AG10803 (cell line): ENCODE measurements at regions not wholly inside any gene's neighbourhood (a gene's known extent, or its start where the extent isn't known, plus 50 kb on each side); places are given as distances from the start of the nearest gene placed in this dataset.

Source experiments
- DNase-seq: peaks from one replicate; pipeline ENCODE4 v3.0.0; 2010; ENCODE audit warnings: low read depth
- H3K4me3 ChIP-seq: 2 replicates; pipeline ENCODE4 v1.5.1; 2011; ENCODE audit warnings: mild to moderate bottlenecking, low read length, control low read depth
- TF ChIP-seq, protein P1 (sequence below): conservative IDR thresholded peaks from 2 replicates; pipeline ENCODE4 v1.5.1; 2011; ENCODE audit warnings: mild to moderate bottlenecking, low read length, control low read depth, inconsistent platforms

DNA sequence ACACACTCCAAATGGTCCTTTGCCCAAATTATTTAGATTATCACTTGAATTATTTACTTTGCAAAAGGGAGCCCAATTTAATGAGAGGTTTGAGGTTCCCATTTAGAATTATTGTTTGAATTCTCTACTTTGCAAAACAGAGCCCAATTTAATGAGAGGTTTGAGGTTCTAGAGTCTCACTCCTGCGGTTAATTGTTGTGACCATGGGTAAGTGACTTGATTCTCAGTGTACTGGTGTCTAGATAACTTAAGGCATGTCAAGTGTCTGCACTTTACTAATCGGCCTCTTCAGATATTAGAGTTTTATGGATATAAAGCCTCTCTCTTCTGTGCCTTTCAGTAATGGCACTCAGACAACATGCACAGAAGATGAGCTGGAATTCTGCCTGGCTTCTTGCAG, 67.5 kb downstream of the YIPF5 start:
- DNase-seq, result no peak
- TF ChIP-seq, protein P1, sequence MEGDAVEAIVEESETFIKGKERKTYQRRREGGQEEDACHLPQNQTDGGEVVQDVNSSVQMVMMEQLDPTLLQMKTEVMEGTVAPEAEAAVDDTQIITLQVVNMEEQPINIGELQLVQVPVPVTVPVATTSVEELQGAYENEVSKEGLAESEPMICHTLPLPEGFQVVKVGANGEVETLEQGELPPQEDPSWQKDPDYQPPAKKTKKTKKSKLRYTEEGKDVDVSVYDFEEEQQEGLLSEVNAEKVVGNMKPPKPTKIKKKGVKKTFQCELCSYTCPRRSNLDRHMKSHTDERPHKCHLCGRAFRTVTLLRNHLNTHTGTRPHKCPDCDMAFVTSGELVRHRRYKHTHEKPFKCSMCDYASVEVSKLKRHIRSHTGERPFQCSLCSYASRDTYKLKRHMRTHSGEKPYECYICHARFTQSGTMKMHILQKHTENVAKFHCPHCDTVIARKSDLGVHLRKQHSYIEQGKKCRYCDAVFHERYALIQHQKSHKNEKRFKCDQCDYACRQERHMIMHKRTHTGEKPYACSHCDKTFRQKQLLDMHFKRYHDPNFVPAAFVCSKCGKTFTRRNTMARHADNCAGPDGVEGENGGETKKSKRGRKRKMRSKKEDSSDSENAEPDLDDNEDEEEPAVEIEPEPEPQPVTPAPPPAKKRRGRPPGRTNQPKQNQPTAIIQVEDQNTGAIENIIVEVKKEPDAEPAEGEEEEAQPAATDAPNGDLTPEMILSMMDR, result no peak
- H3K4me3 ChIP-seq, result no peak overlapping the region

DNA sequence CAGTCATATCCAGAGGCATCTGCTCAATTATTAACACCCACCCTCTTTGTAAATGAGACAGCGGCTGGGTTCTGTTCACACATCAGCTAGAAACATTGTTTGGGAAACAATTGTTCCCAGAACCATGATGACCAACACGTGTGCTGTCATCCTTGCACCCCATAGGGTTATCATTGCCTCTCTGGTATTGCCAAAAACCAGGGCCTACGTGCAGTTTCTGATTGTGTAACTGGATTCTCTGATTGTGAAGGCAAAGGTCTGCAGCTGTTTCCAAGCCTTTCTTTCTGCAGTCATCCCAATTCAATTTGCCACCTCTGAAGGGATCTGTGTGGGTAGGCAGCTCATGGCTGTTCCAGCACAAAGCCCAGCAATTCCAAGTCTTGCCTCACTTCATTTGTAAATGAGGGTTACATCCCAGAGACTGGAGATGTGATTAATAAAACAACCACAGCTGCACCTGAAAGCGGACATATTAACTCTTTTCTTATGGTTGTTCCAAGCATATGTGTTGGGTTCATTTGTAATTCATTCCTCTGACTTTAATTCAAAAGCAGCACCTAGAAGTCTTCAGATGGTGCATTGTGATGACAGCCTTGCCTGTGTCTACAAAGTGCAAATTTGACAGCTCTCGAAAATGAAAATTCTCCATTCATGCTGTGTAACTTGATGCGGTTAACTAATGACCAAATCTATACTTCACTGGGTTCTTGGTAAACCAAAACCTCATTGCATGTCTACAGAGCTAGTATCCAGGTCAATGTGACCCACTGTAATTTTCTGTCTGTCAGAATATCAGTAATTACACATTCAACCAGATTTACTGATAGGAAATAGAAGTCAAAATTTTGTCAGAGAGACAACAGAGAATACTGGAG, 66.6 kb downstream of the YIPF5 start:
- peak; percentile 40 for DNase-seq
- TF ChIP-seq, protein P1, result no peak

DNA sequence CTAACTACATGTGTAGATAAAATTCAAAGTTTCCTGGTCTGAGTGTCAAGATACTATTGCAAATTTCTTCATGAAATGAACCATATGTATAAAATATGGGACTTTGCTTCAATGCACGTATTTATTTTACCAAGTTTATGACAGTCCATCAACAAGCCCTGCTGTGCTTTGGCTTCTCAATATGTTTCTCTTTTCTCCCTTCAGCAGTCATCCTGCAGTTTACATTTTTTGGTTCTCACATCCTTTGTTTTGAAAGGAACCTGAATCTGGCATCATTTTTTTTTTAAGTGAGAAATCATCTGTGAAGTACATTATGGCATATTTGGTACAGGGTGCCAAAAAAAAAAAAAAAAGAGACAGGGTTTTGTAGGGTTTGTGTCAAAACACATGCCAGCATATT, 65.1 kb downstream of the YIPF5 start:
- no peak overlapping the region for H3K4me3 ChIP-seq
- DNase-seq, result no peak
- TF ChIP-seq, protein P1, result no peak

More for the DNA sequence above, 66.6 kb downstream of the YIPF5 start:
- H3K4me3 ChIP-seq, result no peak overlapping the region

DNA sequence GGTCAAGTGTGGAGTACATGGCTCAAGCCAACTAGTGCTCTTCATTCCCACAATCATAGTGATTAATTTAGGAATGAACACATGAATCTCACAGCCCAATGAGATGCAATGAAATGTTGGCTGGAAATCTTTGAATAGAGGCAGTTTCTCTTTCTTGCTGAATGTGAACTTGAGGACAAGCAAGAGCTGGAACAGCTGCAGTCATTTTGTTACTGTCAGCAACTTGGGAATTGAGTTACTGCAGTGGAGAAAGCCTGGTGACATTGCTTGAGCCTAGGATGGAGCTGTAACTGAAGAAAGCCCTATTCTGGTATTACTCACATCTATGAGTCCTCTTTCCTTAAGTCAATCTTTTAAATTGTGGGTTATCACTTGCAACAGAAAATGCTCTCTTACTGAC, 62.3 kb downstream of the YIPF5 start:
- no peak for DNase-seq
- TF ChIP-seq, protein P1, result no peak
- no peak overlapping the region for H3K4me3 ChIP-seq
